ENCODE measurements at regions not wholly inside any gene's neighbourhood (a gene's known extent, or its start where the extent isn't known, plus 50 kb on each side); places are given as distances from the start of the nearest gene placed in this dataset.

- no peak for DNase-seq
- H3K23me2 ChIP-seq (ENCODE audit: insufficient read length, low read depth, low read length, poor library complexity, severe bottlenecking): no peaks in the 10 kb centered on the region
- no peak overlapping the region for H4K5ac ChIP-seq (ENCODE audit: insufficient read length, low read depth, low read length)
- no peaks in the 10 kb centered on the region for H3K4me1 Mint-ChIP-seq
- no peak overlapping the region for H3K9ac ChIP-seq (ENCODE audit: extremely low read depth, insufficient read length, low read length)
- H3T11ph ChIP-seq (ENCODE audit: low read length): no peak overlapping the region
- H3K23ac ChIP-seq (ENCODE audit: insufficient read length, low read depth, low read length): no peak overlapping the region
- peaks cover 16 to 50% of the 10 kb centered on the region in 2 experiments for H3K9me3 Mint-ChIP-seq
- H3K27ac ChIP-seq (ENCODE audit: insufficient read length, low read depth, low read length): no peak overlapping the region
- H3K14ac ChIP-seq (ENCODE audit: insufficient read depth, low read length): no peak overlapping the region
- no peak overlapping the region for H3K18ac ChIP-seq (ENCODE audit: insufficient read length, low read depth, low read length)
- no peaks in the 10 kb centered on the region for H3K79me1 ChIP-seq (ENCODE audit: insufficient read depth, low read depth, low read length, poor library complexity, severe bottlenecking)
- H4K20me1 ChIP-seq (ENCODE audit: control insufficient read depth, insufficient read depth, insufficient read length): no peaks in the 10 kb centered on the region
- no peaks in the 10 kb centered on the region for H3K79me2 ChIP-seq (ENCODE audit: insufficient read depth, low read length)
- H2BK120ac ChIP-seq (ENCODE audit: low read depth, low read length, poor library complexity, severe bottlenecking): no peak overlapping the region
- no peak for TF ChIP-seq CTCF (conservative IDR thresholded peaks at IDR 0.05)
- no peak overlapping the region for H4K8ac ChIP-seq (replicated peaks; ENCODE audit: insufficient read length, low read depth, low read length)
- H3K4me1 ChIP-seq (ENCODE audit: insufficient read depth, low read length): no peaks in the 10 kb centered on the region
- H3K4me3 Mint-ChIP-seq: no peak overlapping the region
- no peak overlapping the region for H2BK5ac ChIP-seq (ENCODE audit: insufficient read length, low read length)
- no peak overlapping the region for H3K27ac Mint-ChIP-seq
- no peak overlapping the region for H4K91ac ChIP-seq (ENCODE audit: insufficient read length, low read depth, low read length)
- H2BK20ac ChIP-seq (ENCODE audit: low read depth, low read length, poor library complexity, severe bottlenecking): no peak overlapping the region
- H3K4me2 ChIP-seq (ENCODE audit: insufficient read depth, insufficient read length, low read length): no peak overlapping the region
- no peak overlapping the region for H2BK12ac ChIP-seq (ENCODE audit: insufficient read length, low read depth, low read length)
- no peak overlapping the region for H2AFZ ChIP-seq (ENCODE audit: low read length)
- no peaks in the 10 kb centered on the region for H3K27me3 ChIP-seq (ENCODE audit: insufficient read depth, low read length)
- H2BK15ac ChIP-seq (ENCODE audit: low read depth, low read length): no peak overlapping the region
- H3K36me3 Mint-ChIP-seq (ENCODE audit: insufficient read depth in 1 of 3, low read depth in 3 of 3): peaks cover 11 to 23% (median 16%) of the 10 kb centered on the region in 3 experiments; a peak in 6 of 7 replicates
- no peak overlapping the region for H3K56ac ChIP-seq (ENCODE audit: insufficient read length, low read depth, low read length)
- peaks cover 33% of the 10 kb centered on the region for H3K9me3 ChIP-seq (ENCODE audit: control insufficient read depth, low read depth, low read length)
- H3K4ac ChIP-seq (ENCODE audit: low read depth, low read length): no peak overlapping the region
- no CpG with 5 or more reads among the region's 70 CpGs for WGBS (ENCODE audit: extremely low coverage, insufficient read length, low lambda C conversion rate)
- H3K27me3 Mint-ChIP-seq (ENCODE audit: low read depth): peaks cover 2% of the 10 kb centered on the region
- H2AK5ac ChIP-seq (ENCODE audit: insufficient read length, low read length): no peak overlapping the region
Observed at GRCh38 chr20:29297411-29298270, 1959.8 kb upstream of the DEFB115 start.

Measured in H9 (cell line).